MCF 10A (cell line): ENCODE measurements at regions not wholly inside any gene's neighbourhood (a gene's known extent, or its start where the extent isn't known, plus 50 kb on each side); places are given as distances from the start of the nearest gene placed in this dataset.

ENCODE experiments used
- BruUV-seq: library from RNA; stranded (reverse); fragments of 400-500 nt; replicated peaks from 2 replicates; lab custom pipeline; 2021; lab: Mats Ljungman, UMichigan
- CTCF ChIA-PET: fragments of 300-600 bp; sonication (Branson Sonifier 250); formaldehyde crosslinking; extraction: SDS; loops from one replicate; lab custom pipeline; 2021; ENCODE audit warnings: antibody characterized with exemption, inconsistent platforms; lab: Yijun Ruan, JAX
- POLR2A ChIA-PET: fragments of 300-600, 350-650 bp; sonication (Branson Sonifier 250); formaldehyde crosslinking; extraction: SDS; loops from one replicate; lab custom pipeline; 2020; ENCODE audit warnings: antibody characterized with exemption, inconsistent platforms; lab: Yijun Ruan, JAX
- DNase-seq: peaks from one replicate; pipeline ENCODE4 v3.0.0-alpha.2; 2018; ENCODE audit not compliant: unreplicated experiment
- H3K27ac Mint-ChIP-seq: one replicate; pipeline ENCODE4 v1.8.0; 2022; ENCODE audit warnings: mild to moderate bottlenecking, low read depth, mixed read lengths; ENCODE audit not compliant: unreplicated experiment
- H3K27me3 Mint-ChIP-seq: one replicate; pipeline ENCODE4 v1.8.0; 2022; ENCODE audit warnings: mixed read lengths; ENCODE audit not compliant: insufficient read depth, unreplicated experiment
- H3K36me3 Mint-ChIP-seq: one replicate; pipeline ENCODE4 v1.8.0; 2022; ENCODE audit warnings: mild to moderate bottlenecking, moderate library complexity, mixed read lengths; ENCODE audit not compliant: insufficient read depth, unreplicated experiment
- H3K4me1 Mint-ChIP-seq: one replicate; pipeline ENCODE4 v1.8.0; 2022; ENCODE audit warnings: mixed read lengths; ENCODE audit not compliant: insufficient read depth, unreplicated experiment
- H3K4me3 Mint-ChIP-seq: one replicate; pipeline ENCODE4 v1.8.0; 2022; ENCODE audit warnings: mild to moderate bottlenecking, moderate library complexity, mixed read lengths; ENCODE audit not compliant: unreplicated experiment
- H3K9me3 Mint-ChIP-seq: one replicate; pipeline ENCODE4 v1.8.0; 2022; ENCODE audit warnings: mixed read lengths; ENCODE audit not compliant: unreplicated experiment
- CTCF ChIP-seq: fragments of 200-600 bp; IDR thresholded peaks from one replicate; pipeline ENCODE4 v1.8.0; 2022; ENCODE audit warnings: antibody characterized with exemption, mild to moderate bottlenecking; ENCODE audit not compliant: unreplicated experiment
- intact Hi-C: fragments of 100-400 bp; cut with micrococcal nuclease; formaldehyde crosslinking; loops from 2 replicates; pipeline ENCODE4 v1.14.1; 2022

DNA sequence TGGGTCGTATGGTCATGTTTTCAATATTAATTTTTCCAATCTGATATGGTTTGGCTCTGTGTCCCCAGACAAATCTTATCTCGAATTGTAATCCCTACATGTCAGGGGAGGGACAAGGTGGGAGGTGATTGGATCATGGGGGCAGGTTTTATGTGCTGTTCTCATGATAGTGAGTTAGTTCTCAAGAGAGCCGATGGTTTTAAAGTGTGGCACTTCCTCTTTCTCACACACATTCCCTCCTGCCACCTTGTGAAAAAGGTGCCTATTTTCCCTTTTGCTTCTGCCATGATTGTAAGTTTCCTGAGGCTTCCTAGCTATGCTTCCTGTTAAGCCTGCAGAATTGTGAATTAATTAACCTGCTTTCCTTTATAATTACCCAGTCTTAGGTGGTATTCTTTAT lies 309.1 kb upstream of the GRIN3A start:
- no peak for TF ChIP-seq CTCF
- H3K9me3 Mint-ChIP-seq: no peaks in the 10 kb centered on the region
- BruUV-seq: no TSS peak
- H3K4me3 Mint-ChIP-seq: no peak overlapping the region
- DNase-seq: no peak
- intact Hi-C loops: no loop called here
- POLR2A ChIA-PET: no interaction called here
- H3K27ac Mint-ChIP-seq: no peak overlapping the region
- no peaks in the 10 kb centered on the region for H3K36me3 Mint-ChIP-seq
- no peaks in the 10 kb centered on the region for H3K27me3 Mint-ChIP-seq
- H3K4me1 Mint-ChIP-seq: peaks cover 11% of the 10 kb centered on the region
- CTCF ChIA-PET: no interaction called here

DNA sequence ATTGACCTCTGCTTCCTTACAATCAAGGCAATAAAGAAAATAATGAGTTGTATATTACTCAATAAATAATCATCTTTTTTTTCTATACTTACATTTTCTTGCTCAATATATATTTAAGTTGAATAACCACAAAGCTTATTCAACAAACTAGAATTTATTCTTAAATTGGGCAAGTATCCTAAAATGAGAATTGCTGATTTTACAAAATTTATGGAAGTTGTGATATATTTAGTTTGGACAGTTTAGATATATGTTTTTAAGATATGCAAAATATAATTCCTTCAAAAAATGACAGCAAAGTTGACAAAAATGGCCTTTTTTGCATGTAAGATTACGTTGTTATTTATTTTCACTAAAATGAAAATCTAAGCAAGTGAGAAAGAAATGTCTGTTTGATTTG lies 305.7 kb upstream of the GRIN3A start:
- Mint-ChIP-seq H3K27me3 (no peaks in the 10 kb centered on the region), H3K9me3 (no peaks in the 10 kb centered on the region), H3K4me3 (no peak overlapping the region), H3K36me3 (no peaks in the 10 kb centered on the region), H3K4me1 (peaks cover 4% of the 10 kb centered on the region), H3K27ac (no peak overlapping the region)
- BruUV-seq: no TSS peak
- TF ChIP-seq CTCF: no peak
- intact Hi-C loops: no loop called here
- CTCF ChIA-PET: no interaction called here
- POLR2A ChIA-PET: no interaction called here
- DNase-seq: no peak

- POLR2A ChIA-PET: no interaction called here
Observed at GRCh38 chr9:102038006-102038405, 299.6 kb upstream of the GRIN3A start.

DNA sequence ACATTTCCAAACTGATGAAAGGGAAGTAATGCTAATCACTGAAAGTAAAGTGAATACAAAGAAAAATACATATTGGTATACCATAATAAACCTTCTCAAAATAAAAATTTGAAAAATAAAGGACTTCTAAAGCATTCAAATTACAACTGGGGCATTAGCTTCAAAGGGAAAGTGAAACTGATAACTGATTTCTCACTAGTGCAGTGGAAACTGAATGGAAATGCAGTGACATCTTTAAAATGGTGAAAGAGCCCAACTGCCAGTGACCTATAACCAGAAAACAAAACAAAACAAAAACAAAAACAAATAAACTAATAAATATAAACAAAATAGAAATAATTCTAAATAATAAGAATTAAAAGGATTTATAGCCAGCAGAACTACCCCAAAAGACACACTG lies 297.5 kb upstream of the GRIN3A start:
- no peaks in the 10 kb centered on the region for H3K9me3 Mint-ChIP-seq
- no peak for TF ChIP-seq CTCF
- peaks cover 11% of the 10 kb centered on the region for H3K4me1 Mint-ChIP-seq
- DNase-seq: no peak
- intact Hi-C loops: no loop called here
- no peak overlapping the region for H3K27ac Mint-ChIP-seq
- ChIA-PET POLR2A (no interaction called here), CTCF (interaction anchor here (0.6 to 0.8 kb wide), 2 partner anchors 317 to 337 kb away, joined by 3 read pairs; no protein-coding TSS in a partner anchor)
- no peak overlapping the region for H3K4me3 Mint-ChIP-seq
- BruUV-seq: no TSS peak
- no peaks in the 10 kb centered on the region for H3K36me3 Mint-ChIP-seq
- H3K27me3 Mint-ChIP-seq: no peaks in the 10 kb centered on the region

More at GRCh38 chr9:102038006-102038405, 299.6 kb upstream of the GRIN3A start:
- BruUV-seq: no TSS peak
- CTCF ChIA-PET: no interaction called here
- Mint-ChIP-seq H3K4me3 (no peak overlapping the region), H3K9me3 (no peaks in the 10 kb centered on the region), H3K36me3 (no peaks in the 10 kb centered on the region), H3K27ac (no peak overlapping the region), H3K4me1 (peaks cover 11% of the 10 kb centered on the region), H3K27me3 (no peaks in the 10 kb centered on the region)
- TF ChIP-seq CTCF: no peak
- DNase-seq: no peak
- intact Hi-C loops: no loop called here
